ENCODE measurements at regions not wholly inside any gene's neighbourhood (a gene's known extent, or its start where the extent isn't known, plus 50 kb on each side); places are given as distances from the start of the nearest gene placed in this dataset.

- TF ChIP-seq, protein P1, sequence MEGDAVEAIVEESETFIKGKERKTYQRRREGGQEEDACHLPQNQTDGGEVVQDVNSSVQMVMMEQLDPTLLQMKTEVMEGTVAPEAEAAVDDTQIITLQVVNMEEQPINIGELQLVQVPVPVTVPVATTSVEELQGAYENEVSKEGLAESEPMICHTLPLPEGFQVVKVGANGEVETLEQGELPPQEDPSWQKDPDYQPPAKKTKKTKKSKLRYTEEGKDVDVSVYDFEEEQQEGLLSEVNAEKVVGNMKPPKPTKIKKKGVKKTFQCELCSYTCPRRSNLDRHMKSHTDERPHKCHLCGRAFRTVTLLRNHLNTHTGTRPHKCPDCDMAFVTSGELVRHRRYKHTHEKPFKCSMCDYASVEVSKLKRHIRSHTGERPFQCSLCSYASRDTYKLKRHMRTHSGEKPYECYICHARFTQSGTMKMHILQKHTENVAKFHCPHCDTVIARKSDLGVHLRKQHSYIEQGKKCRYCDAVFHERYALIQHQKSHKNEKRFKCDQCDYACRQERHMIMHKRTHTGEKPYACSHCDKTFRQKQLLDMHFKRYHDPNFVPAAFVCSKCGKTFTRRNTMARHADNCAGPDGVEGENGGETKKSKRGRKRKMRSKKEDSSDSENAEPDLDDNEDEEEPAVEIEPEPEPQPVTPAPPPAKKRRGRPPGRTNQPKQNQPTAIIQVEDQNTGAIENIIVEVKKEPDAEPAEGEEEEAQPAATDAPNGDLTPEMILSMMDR (IDR thresholded peaks at IDR 0.05; ENCODE audit: poor library complexity), result no peak
- no peak for TF ChIP-seq EZH2 (IDR thresholded peaks at IDR 0.05; ENCODE audit: borderline replicate concordance)
Measured at GRCh38 chr20:12090920-12091319, 173.2 kb downstream of the BTBD3 start.

Measured in hepatocyte (in vitro differentiated cells).